ENCODE measurements at regions not wholly inside any gene's neighbourhood (a gene's known extent, or its start where the extent isn't known, plus 50 kb on each side); places are given as distances from the start of the nearest gene placed in this dataset.
"Not testable (repeated sequence)": the region's sequence is repeated elsewhere in the genome, so short reads cannot be mapped to it uniquely, and the experiment has no call there.

GRCh38 chr1:125064029-125064428 lies 3879.3 kb downstream of the SRGAP2C start:
- DNase-seq; intact Hi-C loops (cut with DNase I): not testable (repeated sequence)

- intact Hi-C loops (cut with DNase I): no loop called here
- peak in 1 of 42 donors; percentile 12 for DNase-seq
These were observed 3879.7 kb downstream of the SRGAP2C start for GRCh38 chr1:125064481-125064880.

- peak in 2 of 42 donors; percentile 17 to 34 for DNase-seq
- intact Hi-C loops (cut with DNase I): no loop called here
These were observed 3880.5 kb downstream of the SRGAP2C start for GRCh38 chr1:125065092-125065820.

GRCh38 chr1:125065821-125066180 lies 3881.0 kb downstream of the SRGAP2C start:
- DNase-seq: peak in 1 of 42 donors; percentile 13
- intact Hi-C loops (cut with DNase I): no loop called here

- peak in 1 of 42 donors; percentile 13 for DNase-seq
- intact Hi-C loops (cut with DNase I): no loop called here
These were observed 3881.6 kb downstream of the SRGAP2C start for GRCh38 chr1:125066385-125066784.

- intact Hi-C loops (cut with DNase I); DNase-seq: not testable (repeated sequence)
These were observed 3882.1 kb downstream of the SRGAP2C start for GRCh38 chr1:125066849-125067248.

GRCh38 chr1:125080077-125080476 lies 3895.3 kb downstream of the SRGAP2C start:
- DNase-seq: no peak
- intact Hi-C loops (cut with DNase I): no loop called here

- intact Hi-C loops (cut with DNase I): no loop called here
- DNase-seq: no peak
These were observed 3901.2 kb downstream of the SRGAP2C start for GRCh38 chr1:125085720-125086591.

- intact Hi-C loops (cut with DNase I): no loop called here
- no peak for DNase-seq
These were observed 3901.8 kb downstream of the SRGAP2C start for GRCh38 chr1:125086611-125087010.

GRCh38 chr1:125087247-125087646 lies 3902.5 kb downstream of the SRGAP2C start:
- DNase-seq: no peak
- intact Hi-C loops (cut with DNase I): no loop called here

GRCh38 chr1:125087691-125088090 lies 3902.9 kb downstream of the SRGAP2C start:
- DNase-seq: no peak
- intact Hi-C loops (cut with DNase I): no loop called here

GRCh38 chr1:125118147-125118993 lies 3933.6 kb downstream of the SRGAP2C start:
- intact Hi-C loops (cut with DNase I): no loop called here
- DNase-seq: peak in 3 of 42 donors; percentile 5 to 43 (median 12)

- intact Hi-C loops (cut with DNase I): no loop called here
- DNase-seq: no peak
These were observed 3934.3 kb downstream of the SRGAP2C start for GRCh38 chr1:125119024-125119441.

GRCh38 chr1:125119566-125120205 lies 3934.9 kb downstream of the SRGAP2C start:
- intact Hi-C loops (cut with DNase I); DNase-seq: not testable (repeated sequence)

GRCh38 chr1:125122579-125122978 lies 3937.8 kb downstream of the SRGAP2C start:
- intact Hi-C loops (cut with DNase I); DNase-seq: not testable (repeated sequence)
